ENCODE measurements at regions not wholly inside any gene's neighbourhood (a gene's known extent, or its start where the extent isn't known, plus 50 kb on each side); places are given as distances from the start of the nearest gene placed in this dataset.
"Not testable (repeated sequence)": the region's sequence is repeated elsewhere in the genome, so short reads cannot be mapped to it uniquely, and the experiment has no call there.

DNA sequence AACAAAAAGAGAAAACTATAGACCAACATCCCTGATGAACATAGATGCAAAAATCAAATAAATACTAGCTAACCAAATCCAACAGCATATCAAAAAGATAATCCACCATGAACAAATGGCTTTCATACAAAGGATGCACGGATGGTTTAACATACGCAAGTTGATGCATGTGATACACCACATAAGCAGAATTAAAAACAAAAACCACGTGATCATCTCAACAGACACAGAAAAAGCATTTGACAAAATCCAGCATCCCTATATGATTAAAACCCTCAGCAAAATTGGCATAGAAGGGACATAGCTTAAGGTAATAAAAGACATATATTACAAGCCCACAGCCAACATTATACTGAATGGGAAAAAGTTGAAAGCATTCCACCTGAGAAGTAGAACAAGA, 125.9 kb downstream of the RTP4 start:
- TF ChIP-seq, protein P1, sequence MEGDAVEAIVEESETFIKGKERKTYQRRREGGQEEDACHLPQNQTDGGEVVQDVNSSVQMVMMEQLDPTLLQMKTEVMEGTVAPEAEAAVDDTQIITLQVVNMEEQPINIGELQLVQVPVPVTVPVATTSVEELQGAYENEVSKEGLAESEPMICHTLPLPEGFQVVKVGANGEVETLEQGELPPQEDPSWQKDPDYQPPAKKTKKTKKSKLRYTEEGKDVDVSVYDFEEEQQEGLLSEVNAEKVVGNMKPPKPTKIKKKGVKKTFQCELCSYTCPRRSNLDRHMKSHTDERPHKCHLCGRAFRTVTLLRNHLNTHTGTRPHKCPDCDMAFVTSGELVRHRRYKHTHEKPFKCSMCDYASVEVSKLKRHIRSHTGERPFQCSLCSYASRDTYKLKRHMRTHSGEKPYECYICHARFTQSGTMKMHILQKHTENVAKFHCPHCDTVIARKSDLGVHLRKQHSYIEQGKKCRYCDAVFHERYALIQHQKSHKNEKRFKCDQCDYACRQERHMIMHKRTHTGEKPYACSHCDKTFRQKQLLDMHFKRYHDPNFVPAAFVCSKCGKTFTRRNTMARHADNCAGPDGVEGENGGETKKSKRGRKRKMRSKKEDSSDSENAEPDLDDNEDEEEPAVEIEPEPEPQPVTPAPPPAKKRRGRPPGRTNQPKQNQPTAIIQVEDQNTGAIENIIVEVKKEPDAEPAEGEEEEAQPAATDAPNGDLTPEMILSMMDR (IDR thresholded peaks at IDR 0.05): not testable (repeated sequence)
- TF ChIP-seq POLR2A (IDR thresholded peaks at IDR 0.05): not testable (repeated sequence)
